HepG2 (cell line): ENCODE measurements at regions not wholly inside any gene's neighbourhood (a gene's known extent, or its start where the extent isn't known, plus 50 kb on each side); places are given as distances from the start of the nearest gene placed in this dataset.

Experiments used
- KAT7 ChIP-seq: IDR thresholded peaks from 2 replicates; pipeline ENCODE4 v1.6.1; 2018; ENCODE audit warnings: borderline replicate concordance, missing compliant biosample characterization
- NKX3-1 ChIP-seq: sonication (generic); formaldehyde crosslinking; IDR thresholded peaks from 2 replicates; pipeline ENCODE4 v1.5.0; 2020; ENCODE audit warnings: missing genetic modification reagents
- NR1H2 ChIP-seq: sonication (generic); formaldehyde crosslinking; IDR thresholded peaks from 2 replicates; pipeline ENCODE4 v1.8.1; 2022; ENCODE audit warnings: low read depth, missing genetic modification reagents, borderline replicate concordance
- TF ChIP-seq, protein P1 (sequence below): sonication (generic); formaldehyde crosslinking; IDR thresholded peaks from 2 replicates; pipeline ENCODE4 v1.4.0; 2020; ENCODE audit warnings: low read depth, missing genetic modification reagents
- TF ChIP-seq, protein P2 (sequence below): sonication (generic); formaldehyde crosslinking; IDR thresholded peaks from 2 replicates; pipeline ENCODE4 v1.5.1; 2020; ENCODE audit warnings: mild to moderate bottlenecking, missing genetic modification reagents, moderate library complexity

DNA sequence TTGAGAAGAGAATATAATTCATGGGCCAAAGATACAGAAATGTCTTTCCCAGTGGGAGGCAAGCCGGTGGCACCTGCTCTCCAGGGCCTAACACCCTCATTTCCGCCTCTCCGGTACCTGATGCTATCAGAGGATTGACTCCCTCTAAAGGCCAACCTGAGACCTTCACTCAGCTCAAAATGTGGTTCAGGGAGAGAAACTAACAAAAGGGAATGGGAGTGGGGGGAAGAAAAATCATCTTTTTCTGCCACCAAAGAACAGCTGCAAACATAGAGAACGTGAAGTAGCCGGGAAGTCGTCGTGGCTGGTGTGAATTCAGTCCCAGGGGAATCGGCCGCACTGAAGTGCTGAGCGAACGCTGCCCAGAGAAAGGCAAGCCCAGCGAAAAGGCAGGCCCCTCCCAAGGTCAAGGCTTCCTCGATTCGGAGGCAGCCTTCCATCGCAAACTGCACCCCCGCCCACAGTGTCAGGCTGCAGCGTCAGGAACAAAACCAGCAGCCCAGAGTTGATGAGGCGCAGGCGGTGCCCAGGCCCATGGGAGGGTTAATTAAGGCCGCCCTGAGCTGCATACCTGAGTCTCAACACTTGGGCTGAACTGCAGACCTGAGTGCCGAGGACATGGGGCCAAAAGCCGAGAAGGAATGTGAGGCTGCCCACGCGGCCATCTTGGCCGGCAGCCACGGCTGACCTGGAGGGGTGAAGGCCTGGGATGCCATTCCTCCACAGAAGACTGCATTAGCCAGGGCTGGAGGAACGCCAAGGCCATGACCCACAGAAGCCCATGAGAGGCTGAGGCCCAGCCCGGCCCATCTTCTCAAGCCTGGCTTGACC lies 160.2 kb downstream of the PSMG1 start (continued):
- TF ChIP-seq NKX3-1 (CRISPR knock-in tag), result no peak
- TF ChIP-seq, protein P1, sequence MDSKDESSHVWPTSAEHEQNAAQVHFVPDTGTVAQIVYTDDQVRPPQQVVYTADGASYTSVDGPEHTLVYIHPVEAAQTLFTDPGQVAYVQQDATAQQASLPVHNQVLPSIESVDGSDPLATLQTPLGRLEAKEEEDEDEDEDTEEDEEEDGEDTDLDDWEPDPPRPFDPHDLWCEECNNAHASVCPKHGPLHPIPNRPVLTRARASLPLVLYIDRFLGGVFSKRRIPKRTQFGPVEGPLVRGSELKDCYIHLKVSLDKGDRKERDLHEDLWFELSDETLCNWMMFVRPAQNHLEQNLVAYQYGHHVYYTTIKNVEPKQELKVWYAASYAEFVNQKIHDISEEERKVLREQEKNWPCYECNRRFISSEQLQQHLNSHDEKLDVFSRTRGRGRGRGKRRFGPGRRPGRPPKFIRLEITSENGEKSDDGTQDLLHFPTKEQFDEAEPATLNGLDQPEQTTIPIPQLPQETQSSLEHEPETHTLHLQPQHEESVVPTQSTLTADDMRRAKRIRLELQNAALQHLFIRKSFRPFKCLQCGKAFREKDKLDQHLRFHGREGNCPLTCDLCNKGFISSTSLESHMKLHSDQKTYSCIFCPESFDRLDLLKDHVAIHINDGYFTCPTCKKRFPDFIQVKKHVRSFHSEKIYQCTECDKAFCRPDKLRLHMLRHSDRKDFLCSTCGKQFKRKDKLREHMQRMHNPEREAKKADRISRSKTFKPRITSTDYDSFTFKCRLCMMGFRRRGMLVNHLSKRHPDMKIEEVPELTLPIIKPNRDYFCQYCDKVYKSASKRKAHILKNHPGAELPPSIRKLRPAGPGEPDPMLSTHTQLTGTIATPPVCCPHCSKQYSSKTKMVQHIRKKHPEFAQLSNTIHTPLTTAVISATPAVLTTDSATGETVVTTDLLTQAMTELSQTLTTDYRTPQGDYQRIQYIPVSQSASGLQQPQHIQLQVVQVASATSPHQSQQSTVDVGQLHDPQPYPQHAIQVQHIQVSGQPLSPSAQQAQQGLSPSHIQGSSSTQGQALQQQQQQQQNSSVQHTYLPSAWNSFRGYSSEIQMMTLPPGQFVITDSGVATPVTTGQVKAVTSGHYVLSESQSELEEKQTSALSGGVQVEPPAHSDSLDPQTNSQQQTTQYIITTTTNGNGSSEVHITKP (CRISPR knock-in tag), result no peak
- TF ChIP-seq NR1H2, result no peak
- TF ChIP-seq KAT7 (CRISPR knock-in tag), result no peak
- TF ChIP-seq, protein P2, sequence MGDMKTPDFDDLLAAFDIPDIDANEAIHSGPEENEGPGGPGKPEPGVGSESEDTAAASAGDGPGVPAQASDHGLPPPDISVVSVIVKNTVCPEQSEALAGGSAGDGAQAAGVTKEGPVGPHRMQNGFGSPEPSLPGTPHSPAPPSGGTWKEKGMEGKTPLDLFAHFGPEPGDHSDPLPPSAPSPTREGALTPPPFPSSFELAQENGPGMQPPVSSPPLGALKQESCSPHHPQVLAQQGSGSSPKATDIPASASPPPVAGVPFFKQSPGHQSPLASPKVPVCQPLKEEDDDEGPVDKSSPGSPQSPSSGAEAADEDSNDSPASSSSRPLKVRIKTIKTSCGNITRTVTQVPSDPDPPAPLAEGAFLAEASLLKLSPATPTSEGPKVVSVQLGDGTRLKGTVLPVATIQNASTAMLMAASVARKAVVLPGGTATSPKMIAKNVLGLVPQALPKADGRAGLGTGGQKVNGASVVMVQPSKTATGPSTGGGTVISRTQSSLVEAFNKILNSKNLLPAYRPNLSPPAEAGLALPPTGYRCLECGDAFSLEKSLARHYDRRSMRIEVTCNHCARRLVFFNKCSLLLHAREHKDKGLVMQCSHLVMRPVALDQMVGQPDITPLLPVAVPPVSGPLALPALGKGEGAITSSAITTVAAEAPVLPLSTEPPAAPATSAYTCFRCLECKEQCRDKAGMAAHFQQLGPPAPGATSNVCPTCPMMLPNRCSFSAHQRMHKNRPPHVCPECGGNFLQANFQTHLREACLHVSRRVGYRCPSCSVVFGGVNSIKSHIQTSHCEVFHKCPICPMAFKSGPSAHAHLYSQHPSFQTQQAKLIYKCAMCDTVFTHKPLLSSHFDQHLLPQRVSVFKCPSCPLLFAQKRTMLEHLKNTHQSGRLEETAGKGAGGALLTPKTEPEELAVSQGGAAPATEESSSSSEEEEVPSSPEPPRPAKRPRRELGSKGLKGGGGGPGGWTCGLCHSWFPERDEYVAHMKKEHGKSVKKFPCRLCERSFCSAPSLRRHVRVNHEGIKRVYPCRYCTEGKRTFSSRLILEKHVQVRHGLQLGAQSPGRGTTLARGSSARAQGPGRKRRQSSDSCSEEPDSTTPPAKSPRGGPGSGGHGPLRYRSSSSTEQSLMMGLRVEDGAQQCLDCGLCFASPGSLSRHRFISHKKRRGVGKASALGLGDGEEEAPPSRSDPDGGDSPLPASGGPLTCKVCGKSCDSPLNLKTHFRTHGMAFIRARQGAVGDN (CRISPR knock-in tag), result peak; percentile 41
- TF ChIP-seq, all 625 proteins: peak for 10
